Dermis blood vessel endothelial cell (primary cell): ENCODE measurements at regions not wholly inside any gene's neighbourhood (a gene's known extent, or its start where the extent isn't known, plus 50 kb on each side); places are given as distances from the start of the nearest gene placed in this dataset.

ENCODE experiments used
- DNase-seq: peaks from one replicate; pipeline ENCODE4 v3.0.0; 2010

DNA sequence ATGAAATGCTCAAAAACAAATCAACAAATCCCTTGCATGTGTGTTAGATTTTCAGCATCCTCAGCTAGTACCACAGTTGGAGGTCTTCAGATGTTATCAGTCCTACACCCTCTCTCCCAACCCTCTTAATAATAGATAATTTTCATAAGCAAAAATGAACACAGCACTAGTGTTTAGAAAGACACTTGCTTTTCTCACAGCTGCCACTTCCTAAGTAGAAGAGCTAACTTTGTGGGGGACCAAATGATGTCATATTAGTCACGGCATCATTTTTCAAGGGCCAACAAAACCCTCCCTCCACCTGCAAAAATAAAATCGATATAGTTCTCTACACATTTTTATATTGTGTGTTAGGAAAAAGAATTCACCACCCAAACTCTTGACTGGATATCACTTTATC is 163.5 kb upstream of the GYPA start:
- no peak for DNase-seq

DNA sequence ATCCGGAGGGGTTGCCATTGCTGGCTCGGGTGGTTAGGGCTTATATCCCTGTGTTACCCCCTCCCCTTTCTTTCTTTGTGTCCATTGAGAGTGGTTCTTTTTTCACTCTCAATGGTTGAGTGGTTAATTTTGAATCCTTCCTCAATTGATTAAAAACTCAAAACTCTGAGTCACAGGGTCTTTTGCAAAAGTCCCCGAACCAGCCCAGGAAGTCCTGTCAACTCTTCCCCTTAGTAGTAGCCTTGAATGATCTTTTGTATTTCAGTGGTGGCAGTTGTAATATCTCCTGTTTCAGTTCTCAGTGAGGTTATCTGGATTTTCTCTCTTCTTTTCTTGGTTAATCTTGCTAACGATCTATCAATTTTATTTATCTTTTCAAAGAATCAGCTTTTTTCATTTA is 170.0 kb upstream of the GYPA start:
- DNase-seq: no peak

DNA sequence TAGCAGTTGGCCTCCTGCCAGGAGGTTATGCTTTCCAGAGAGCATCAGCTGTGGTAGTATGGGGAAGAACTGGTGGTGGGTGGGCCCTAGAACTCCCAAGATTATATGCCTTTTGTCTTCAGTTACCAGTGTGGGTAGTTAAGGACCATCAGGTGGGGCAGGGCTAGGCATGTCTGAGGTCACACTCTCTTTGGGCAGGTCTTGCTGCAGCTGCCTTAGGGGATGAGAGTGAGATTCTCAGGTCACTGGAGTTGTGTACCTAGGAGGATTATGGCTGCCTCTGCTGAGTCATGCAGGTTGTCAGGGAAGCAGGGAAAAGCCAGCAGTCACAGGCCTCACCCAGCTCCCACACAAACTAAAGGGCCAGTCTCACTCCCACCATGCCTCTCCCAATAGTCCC is 172.9 kb upstream of the GYPA start:
- no peak for DNase-seq

DNA sequence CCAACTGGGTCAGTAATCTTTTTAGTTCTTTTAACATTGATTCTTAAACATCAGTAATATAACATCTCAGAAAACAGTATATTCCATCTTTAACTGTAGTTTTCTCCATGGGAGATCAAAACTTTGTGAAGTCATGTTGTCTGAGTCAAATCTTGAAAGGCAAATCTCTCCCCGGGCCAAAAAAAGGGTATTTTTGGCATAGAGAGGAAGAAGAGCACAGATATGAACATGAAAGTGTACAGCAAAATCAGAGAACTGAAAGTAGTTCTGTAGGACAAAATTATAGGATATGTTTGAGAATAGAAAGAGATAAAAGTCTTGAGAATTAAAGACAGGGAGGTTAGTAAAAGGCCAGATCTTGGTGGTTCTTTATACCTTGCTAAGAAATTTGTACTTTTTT is 176.4 kb upstream of the GYPA start:
- no peak for DNase-seq

DNA sequence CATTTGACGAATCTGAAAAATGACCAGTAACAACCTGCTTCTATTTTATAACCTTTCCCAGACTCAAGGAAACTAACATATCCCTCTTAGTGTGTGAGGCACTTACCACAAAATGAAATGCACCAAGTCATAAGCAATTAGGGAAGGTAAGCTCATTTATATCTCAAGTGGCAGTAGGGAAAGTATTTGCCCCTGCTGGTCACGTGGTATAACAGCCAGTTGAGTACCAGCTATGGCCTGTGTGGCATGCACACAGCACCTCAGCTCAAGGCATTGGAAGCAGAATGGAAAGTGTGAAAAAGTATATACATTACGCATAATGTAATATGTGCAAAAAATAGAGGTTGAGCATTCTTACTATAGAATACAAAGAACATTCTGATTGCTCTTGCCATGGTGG is 178.3 kb upstream of the GYPA start:
- DNase-seq: no peak

DNA sequence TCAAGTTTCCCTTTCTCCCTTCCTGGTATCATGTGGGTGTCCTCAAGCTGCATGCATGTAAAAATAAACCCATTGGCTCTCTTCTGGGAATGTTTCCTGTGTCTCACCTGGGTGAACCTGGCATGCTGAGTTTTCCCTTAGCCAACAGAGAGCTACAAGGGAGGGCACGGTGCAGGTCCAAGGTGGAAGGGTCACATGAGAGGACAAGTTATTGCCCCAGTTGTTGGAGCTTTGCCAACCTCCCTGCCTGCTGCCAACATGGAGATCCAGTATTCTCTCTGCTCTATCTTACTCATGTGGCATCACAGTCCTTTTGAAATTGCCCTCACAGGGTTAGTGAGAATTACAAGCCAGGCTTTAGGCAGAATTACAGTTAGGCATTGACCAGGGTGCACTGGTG is 196.1 kb upstream of the GYPA start:
- no peak for DNase-seq

DNA sequence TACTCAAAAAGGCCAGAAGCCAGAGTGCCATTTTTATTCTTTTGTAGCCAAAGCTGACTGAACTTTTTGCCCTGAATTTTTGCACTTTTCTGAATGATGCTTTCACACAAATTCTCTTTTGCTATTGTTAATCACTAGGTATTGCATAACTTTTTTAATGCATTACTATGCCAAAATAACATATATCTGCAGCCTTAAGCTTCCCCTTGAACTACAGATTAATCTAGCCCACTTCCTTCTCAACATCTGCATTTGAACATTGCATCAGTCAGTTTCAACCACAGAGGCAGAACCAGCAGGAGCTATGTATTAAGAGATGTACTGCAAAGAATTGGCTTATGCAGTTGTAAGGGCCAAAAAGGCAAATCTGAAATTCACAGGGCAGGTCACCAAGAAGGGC is 197.6 kb upstream of the GYPA start:
- DNase-seq: no peak

DNA sequence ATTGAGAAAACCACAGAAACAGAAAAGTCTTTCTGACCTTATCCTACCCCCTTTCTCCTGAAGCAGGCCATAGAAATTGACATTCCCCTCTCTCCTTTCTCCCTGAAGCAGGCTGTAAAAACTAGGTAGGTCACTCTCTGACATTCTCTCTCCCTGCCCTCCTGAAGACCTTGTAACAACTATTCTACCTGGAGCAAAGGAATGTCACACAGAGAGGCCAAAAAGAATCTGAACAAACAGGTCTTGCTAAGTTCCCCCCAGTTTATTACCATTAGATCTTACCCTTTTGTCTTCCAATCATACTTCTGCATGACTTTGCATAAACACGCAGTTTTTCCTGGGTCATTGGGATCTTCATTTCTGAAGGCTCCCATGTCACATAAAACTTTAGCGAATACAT is 198.3 kb upstream of the GYPA start:
- DNase-seq: no peak

DNA sequence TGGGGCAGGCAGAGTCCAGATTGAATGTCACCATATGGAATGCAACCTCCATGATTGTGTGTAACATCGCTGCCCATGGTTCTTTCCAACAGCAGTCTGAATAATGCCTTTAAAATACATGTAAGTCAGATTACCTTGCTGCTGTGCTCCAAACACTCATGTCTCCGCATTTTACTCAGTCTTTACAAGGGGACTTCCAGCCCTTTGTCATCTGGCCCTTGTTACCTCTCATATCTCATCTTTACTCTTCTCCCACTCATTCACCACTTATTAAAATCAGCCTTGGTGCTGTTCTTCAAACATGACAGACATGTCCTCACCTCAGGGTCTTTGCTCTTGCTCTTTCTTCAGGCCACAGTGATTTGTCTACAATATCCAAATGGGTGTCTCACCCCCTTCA is 200.4 kb upstream of the GYPA start:
- no peak for DNase-seq

DNA sequence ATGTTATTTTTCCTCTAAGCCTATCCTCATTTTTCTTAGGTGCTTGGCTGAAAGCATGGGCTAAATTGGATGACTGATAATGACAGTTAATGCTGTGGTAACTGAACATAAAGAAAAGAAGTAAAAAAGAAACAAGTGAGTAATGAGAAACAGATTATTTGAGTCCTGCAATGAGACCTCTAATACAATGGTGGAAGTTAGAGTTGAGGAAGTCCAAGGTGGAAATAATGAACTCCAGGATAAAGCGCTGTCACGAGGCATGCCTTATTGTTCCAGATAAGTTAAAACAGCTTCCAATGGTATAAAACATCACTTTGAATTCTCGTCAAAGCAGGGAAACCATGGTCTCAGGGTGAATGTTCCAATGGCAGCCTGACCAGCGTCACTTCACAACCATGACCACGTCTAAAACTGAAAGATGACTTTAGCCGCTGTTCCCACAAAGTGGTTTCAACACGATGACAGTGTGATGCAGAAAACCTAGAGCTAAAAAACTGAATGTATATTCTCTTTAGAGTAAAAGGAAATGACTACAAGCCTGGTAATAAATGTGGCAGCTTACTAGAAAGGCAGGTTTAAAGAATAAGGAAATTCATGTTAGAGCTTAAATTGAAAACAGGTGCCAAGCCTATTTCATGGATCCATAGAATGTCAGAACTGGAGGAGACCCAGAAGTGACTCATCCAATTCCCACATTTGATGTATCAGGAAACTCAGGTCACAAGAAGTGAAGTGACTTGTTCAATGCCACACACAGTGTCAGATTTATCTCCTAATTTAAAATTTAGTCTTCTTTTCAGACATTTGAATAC is 202.6 kb upstream of the GYPA start:
- peak; percentile 37 for DNase-seq

DNA sequence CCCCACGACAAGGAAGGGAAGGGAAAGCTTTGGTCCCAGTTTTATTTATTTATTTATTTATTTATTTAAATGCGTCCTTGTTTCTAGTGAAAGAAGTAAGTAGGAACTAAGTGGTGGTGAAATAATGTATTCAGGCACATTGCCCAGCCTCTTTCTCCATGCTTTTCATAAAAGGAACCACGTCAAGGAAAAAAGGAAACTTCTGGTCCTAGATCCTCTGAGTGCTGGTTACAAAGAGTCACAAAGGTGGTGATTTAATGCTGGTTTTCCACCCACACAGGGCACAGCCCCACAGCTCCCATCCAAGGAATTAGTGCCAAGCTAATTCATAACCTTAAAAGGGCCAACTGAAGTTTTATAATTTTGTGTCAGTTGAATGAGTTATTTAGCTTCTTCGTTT is 206.6 kb upstream of the GYPA start:
- DNase-seq: no peak

DNA sequence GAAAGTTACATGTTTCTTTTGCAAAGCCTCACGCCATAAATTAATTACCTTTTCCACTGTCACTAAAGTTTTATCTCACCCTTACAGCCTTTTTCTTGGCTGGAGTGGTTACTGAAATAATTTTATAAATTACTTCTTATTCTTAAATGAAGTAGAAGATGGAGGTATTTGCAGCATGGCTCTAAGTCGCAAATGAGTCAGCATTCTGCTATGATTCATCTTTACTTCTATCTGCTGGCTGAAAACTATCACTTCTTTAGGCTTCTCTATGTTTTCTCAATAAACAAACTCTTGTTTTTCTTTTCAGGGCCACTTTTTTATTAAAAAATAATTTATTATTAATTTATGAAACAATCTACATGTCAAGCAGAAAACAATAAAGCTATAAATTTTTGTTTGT is 210.2 kb upstream of the GYPA start:
- no peak for DNase-seq

DNA sequence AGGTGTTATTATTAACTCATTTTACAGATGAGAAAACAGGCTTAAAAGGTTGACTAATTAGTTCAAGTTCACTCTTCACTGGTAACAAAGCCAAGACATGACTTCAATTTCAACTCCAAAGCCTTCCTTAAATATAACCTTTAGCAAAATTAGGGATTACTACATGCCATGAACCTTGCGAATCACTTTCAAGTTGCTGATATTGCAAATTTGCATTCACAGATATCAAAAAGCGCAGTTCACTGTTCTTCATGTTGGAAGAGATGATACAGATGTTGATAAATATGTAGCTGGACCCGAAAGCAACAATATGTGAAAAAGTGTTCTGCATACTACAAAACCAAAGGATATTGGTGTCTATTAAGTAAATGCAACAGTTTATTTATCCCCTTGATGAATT is 210.8 kb upstream of the GYPA start:
- no peak for DNase-seq

DNA sequence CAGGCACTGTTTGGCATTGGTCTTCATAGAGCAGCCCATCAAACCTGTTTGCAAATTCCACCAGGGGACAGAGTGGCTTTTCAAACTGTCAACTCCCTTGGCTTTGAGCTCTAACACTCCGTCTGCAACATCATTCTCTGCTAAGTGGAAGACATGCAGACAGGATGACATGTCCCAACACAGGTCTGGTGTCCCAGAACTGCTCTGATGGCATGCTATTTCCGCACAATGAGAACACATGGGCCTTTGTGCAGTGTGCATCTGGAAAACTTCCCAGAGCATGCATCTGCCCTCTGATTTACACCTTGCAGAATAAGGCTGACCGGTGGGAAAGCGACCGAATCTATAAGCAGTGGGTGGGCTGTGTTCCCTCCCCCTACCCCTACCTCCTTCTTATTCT is 212.8 kb upstream of the GYPA start:
- no peak for DNase-seq

DNA sequence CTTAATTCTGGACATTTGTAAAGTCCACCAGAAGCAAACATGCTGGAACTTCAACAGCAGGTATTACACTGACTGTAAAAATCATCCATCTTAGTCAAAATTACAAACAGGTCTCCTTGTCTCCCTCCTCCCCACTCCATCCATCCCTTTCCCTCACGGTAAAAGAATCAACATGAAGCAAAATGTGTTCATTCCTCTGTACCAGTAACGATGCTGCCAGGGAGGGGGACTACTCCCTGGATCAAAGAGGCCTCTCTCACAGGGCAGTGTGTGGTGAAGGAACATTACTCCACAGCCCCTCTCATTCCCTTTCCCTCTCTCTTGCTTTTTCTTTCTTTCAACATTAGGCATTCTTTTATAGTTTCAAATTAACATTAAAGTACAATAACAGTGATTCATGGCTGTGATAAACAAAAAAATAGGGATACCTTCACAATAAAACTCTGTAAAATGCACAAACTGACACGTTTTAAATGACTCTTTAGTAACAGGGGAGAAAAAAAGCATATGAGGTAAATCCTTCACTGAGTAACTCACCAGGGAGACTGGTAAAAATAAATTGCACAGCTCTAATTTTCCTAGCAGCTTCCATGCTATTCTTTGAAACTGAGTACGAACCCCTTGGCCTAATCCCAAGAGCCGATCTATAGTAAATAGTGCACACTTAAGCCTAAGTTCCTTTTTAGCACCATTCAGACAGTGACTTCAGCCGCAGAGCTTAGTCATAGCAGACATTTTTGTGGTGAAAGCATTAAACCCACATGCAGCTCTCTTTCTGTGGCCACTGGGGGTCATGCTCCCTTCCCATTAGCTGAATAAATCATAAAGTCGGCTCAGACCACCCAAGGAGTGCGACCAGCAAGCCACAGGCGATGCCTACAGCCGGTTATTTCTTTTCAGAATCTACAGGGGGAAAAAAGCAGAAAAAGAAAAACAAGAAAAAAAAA is 215.6 kb upstream of the GYPA start:
- DNase-seq: peak; percentile 87

DNA sequence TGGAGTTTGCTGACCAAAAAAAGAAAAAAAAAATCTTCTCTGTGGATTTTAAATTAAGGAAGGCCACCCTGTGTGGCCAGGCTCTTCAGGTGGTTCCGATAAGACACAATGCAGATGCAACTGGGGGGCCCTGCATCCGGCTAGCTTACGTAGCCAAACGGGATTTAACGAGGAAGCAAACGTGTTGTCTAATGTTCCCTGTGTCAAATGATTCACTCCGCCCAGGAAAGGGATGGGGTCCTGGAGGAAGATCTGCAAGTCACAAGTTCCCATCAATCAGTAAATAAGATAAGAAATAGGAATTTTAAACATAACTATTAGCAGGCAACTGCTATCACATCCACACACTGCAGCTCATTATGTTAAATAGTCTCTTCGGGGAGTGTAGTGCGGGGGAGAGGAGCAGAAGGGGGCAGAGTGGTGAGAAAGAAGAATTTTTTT is 216.4 kb upstream of the GYPA start:
- peak; percentile 46 for DNase-seq

DNA sequence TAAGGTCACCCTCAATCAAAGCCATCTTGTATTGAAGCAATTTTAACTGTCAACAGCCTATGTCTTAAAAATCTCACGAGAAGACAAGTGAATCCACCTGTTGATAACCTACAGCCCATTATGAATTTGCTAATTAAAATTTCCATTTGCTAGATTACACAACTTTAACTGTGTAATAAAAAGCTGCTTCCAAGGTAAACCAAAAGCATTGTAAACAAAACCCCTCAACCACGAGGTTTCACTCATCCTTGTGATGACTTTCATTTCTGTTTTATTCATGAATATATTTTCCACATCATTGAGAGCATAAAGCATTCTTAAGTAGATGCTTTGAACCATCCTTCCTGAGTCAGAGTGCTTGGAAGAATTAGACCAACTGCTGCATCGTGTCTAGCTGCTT is 217.5 kb upstream of the GYPA start:
- DNase-seq: no peak

DNA sequence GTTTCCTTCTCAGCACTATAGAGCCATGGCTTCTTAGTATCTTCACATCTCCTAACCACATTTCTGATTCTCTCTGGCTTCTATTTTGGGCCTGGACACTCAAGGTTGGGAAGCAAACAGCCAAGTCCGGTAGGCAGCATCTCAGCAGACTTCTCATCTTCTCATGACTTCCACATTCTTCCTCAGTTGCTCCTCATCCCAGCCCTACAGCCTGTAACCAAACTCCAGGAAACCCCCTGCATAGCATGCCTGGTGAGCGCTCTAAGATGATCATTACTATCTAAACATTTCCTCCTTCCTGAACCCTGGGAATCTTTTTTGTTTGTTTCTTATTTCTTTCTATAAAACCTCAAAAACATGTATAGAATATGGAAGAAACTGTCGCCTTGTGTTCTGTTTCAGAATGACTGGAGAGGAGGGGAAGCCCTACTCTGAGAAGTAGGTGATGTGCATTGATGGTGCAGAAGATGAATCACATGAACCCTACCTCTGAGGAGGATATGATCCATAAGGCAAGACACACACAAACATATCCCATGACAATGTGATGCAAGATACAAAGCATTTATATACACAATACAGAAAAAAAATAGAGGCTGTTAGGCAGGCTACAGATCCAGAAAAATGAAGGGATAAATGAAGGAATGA is 219.8 kb upstream of the GYPA start:
- DNase-seq: no peak

DNA sequence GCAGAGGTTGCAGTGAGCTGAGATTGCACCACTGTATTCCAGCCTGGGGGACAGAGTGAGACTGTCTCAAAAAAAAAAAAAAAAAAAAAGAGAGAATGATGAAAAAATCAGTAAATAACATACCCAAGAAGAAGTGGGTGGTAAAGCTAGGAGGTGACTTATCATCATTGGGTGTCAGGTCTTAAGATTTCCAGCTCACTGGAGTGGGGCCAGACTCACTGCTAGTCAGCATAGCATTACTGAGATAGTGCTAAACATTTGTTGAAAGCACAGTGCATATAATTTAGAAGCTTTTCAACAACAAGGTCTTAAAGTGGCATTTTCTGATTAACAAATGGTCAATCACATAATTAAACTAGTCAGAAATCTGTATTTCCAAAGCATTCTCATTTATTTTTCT is 221.8 kb upstream of the GYPA start:
- DNase-seq: no peak

DNA sequence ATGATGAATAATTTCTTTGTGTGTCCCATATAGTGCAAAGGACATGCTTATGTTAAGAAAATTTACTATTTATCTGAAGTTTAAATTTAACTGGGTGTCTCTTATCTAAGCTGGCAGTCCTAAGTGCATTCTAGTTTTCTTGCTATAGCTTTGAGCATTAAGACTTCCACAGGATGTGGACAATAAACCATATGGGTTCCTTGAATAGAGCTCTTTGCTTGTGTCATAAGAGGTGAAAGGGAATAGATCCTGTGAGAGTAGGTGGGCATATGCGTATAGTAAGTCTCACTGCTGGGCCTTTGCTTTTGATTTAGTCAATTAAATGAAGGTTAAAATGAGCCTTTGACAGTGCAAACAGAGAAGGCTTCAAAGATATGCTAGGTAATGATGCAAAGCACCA is 223.4 kb upstream of the GYPA start:
- DNase-seq: no peak

DNA sequence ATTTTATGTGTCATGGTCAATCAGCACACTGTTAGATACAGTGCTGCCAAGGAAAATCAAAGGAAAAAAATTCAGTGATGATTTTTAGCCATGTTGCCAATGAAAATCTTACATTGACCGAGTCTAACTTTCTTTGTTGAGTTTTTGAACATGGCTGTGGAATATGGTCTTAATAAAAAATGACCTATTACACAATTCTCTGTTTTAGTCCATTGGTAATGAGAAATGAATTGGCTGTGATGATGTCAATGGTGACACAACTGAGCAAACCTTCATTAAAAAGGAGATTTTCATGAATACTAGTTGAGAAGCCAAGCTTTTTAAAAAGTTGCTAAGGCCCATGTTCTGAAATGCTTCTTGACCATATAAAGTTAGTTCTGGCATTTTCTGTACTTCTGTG is 225.9 kb upstream of the GYPA start:
- DNase-seq: no peak

DNA sequence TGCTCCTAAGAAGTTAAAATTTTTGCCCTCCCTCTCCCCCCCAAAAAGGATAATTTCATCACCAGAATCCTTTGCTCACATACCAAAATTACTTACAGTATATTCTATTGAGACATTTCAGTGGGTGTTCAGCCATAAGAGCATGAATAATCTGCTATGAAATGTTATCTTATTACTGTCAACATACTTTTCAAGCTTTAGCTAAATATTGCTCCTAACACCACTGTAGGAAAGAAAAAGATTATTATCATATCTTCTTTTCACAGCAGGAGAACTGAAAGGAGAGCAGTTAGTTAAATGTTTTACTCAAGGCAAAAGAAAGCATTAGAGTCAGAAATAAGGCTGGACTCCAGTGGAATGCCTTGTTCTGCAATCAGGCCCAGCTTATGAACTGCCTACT is 231.0 kb upstream of the GYPA start:
- no peak for DNase-seq

DNA sequence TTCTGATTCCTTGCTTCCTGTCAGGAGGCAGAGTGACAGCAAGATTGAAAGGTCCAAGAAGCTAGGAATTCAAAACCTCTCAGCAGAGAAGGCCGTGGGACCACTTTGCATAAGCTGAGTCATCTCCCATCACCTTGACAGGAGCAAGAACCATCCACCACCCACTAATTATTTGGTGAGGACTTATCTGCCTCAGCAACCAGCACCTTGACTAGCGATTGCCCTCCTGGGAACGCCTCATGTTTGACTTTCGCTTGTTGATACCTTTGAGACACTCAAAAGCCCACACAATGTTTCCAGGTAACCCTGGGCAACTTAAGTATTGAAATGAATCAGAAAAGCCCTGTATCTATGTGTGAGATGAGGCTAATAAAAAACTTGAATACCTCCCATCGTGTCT is 233.5 kb upstream of the GYPA start:
- DNase-seq: no peak

DNA sequence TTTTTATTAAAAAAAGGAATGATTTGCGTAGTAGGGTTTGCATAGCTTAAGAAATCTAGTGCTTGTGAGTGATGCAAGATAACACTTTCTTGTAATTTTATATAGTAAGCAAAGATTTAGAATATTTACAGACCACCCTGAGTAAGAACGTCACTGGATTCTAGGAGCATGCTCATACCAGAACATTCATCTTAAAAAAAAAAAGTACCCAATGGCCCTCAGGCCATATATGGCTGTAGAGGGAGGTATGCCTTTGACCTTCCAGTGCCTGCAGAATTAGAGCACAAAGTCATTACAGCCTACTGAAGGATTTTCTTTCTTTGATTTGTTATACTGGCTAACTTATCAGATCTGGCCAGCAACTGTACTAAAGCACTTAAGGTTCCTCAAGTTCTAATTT is 236.3 kb upstream of the GYPA start:
- no peak for DNase-seq
